ENCODE measurements at regions not wholly inside any gene's neighbourhood (a gene's known extent, or its start where the extent isn't known, plus 50 kb on each side); places are given as distances from the start of the nearest gene placed in this dataset.

DNA sequence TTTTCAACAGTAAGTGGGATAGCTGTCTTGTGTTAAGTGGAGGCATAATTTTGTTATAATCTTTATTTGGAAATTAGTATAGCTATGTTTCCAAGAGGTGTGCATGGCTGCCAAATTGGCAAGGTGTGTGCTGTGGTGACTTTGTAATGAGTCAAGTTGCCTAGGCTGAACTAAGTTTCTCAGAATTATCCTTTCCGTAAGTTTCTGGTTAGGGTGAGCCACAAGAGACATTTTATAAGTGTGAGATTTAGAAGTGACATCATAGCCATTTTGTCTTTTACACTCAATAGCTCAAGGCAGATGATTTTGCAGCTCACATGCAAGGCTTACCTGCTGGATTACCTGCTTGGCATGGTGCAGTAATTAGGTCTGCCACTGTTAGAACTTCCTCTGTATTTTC is 90.3 kb downstream of the C11orf87 start:
- Mint-ChIP-seq H3K27me3 (no peaks in the 10 kb centered on the region), H3K36me3 (ENCODE audit: low read depth) (no peaks in the 10 kb centered on the region), H3K27ac (no peak overlapping the region), H3K4me1 (ENCODE audit: low read depth) (no peaks in the 10 kb centered on the region), H3K9me3 (peaks cover 7% of the 10 kb centered on the region), H3K4me3 (no peak overlapping the region)
- Histone ChIP-seq H3K4me1 (ENCODE audit: insufficient read depth, low read length) (no peaks in the 10 kb centered on the region), H3K27me3 (ENCODE audit: control insufficient read depth in 1 of 2, insufficient read depth in 2 of 2, low read length in 2 of 2) (no peaks in the 10 kb centered on the region), H3K27ac (ENCODE audit: low read depth in 1 of 2, low read length in 2 of 2) (no peak overlapping the region), H3K36me3 (ENCODE audit: insufficient read depth, low read length) (no peaks in the 10 kb centered on the region), H3K9me3 (ENCODE audit: control insufficient read depth in 1 of 2, insufficient read depth in 1 of 2, low read length in 2 of 2) (no peaks in the 10 kb centered on the region), H3K4me3 (ENCODE audit: low read length) (no peak overlapping the region)
- ChIA-PET CTCF (no interaction called here), POLR2A (no interaction called here)
- ATAC-seq (ENCODE audit: poor library complexity) (no peak), DNase-seq (no peak)
- no peak for TF ChIP-seq CTCF (IDR thresholded peaks at IDR 0.05)
- intact Hi-C loops (cut with DNase I, micrococcal nuclease), result no loop called here

- no peaks in the 10 kb centered on the region for H3K36me3 Mint-ChIP-seq (ENCODE audit: low read depth)
- peaks cover 7% of the 10 kb centered on the region for H3K9me3 Mint-ChIP-seq
- DNase-seq (no peak), ATAC-seq (ENCODE audit: poor library complexity) (no peak)
- no peaks in the 10 kb centered on the region for H3K9me3 ChIP-seq (ENCODE audit: control insufficient read depth in 1 of 2, insufficient read depth in 1 of 2, low read length in 2 of 2)
- TF ChIP-seq CTCF (IDR thresholded peaks at IDR 0.05), result no peak
- ChIA-PET CTCF (no interaction called here), POLR2A (no interaction called here)
- no peaks in the 10 kb centered on the region for H3K36me3 ChIP-seq (ENCODE audit: insufficient read depth, low read length)
- intact Hi-C loops (cut with DNase I, micrococcal nuclease), result no loop called here
- H3K27ac ChIP-seq (ENCODE audit: low read depth in 1 of 2, low read length in 2 of 2), result no peak overlapping the region
- no peaks in the 10 kb centered on the region for H3K4me1 ChIP-seq (ENCODE audit: insufficient read depth, low read length)
- H3K4me3 ChIP-seq (ENCODE audit: low read length), result no peak overlapping the region
- H3K4me3 Mint-ChIP-seq, result no peak overlapping the region
- no peak overlapping the region for H3K27ac Mint-ChIP-seq
- H3K27me3 ChIP-seq (ENCODE audit: control insufficient read depth in 1 of 2, insufficient read depth in 2 of 2, low read length in 2 of 2), result no peaks in the 10 kb centered on the region
- no peaks in the 10 kb centered on the region for H3K27me3 Mint-ChIP-seq
- no peaks in the 10 kb centered on the region for H3K4me1 Mint-ChIP-seq (ENCODE audit: low read depth)
Measured at GRCh38 chr11:109512680-109513079, 90.7 kb downstream of the C11orf87 start.

DNA sequence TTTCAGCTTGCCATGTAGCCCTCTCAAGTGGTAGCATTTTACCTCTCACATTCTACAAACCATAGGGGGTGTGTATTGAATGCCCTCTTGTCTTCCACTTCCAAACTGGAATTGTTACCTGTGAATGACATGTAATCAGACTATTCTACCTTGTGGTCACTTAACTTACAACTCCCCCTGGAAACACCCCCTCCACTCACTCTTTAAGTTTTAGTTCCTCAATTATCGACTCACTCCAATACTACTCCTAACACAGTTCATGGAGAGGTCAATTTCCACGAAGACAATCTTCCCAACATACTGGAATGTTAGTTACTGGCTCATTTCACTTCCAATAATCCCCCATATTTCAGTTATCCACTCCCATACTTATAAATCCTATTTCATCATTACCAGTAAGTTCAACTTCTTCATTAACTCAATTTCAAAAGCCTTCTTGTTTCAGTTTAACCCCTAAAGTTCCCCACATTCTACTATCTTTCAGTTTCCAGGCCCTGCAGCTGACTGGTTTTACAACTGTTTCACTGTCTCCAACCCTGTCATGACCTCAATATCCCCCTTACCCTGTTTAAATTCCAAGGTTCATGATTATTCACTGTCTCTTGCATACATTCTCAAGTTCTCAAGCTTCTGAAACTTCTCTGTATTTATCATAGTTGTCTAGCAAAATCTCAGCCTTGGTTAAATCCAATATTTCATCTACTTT is 92.5 kb downstream of the C11orf87 start:
- H3K9me3 Mint-ChIP-seq, result peaks cover 7% of the 10 kb centered on the region
- H3K27me3 ChIP-seq (ENCODE audit: control insufficient read depth in 1 of 2, insufficient read depth in 2 of 2, low read length in 2 of 2), result no peaks in the 10 kb centered on the region
- no peak for DNase-seq
- ATAC-seq (ENCODE audit: poor library complexity), result no peak
- no peaks in the 10 kb centered on the region for H3K4me1 ChIP-seq (ENCODE audit: insufficient read depth, low read length)
- no peak overlapping the region for H3K27ac Mint-ChIP-seq
- POLR2A ChIA-PET, result no interaction called here
- no peak overlapping the region for H3K4me3 Mint-ChIP-seq
- H3K27me3 Mint-ChIP-seq, result no peaks in the 10 kb centered on the region
- no peaks in the 10 kb centered on the region for H3K36me3 Mint-ChIP-seq (ENCODE audit: low read depth)
- CTCF ChIA-PET, result no interaction called here
- intact Hi-C loops (cut with DNase I, micrococcal nuclease), result no loop called here
- H3K9me3 ChIP-seq (ENCODE audit: control insufficient read depth in 1 of 2, insufficient read depth in 1 of 2, low read length in 2 of 2), result no peaks in the 10 kb centered on the region
- H3K36me3 ChIP-seq (ENCODE audit: insufficient read depth, low read length), result no peaks in the 10 kb centered on the region
- no peak for TF ChIP-seq CTCF (IDR thresholded peaks at IDR 0.05)
- no peaks in the 10 kb centered on the region for H3K4me1 Mint-ChIP-seq (ENCODE audit: low read depth)
- H3K4me3 ChIP-seq (ENCODE audit: low read length), result no peak overlapping the region
- no peak overlapping the region for H3K27ac ChIP-seq (ENCODE audit: low read depth in 1 of 2, low read length in 2 of 2)
